ENCODE measurements at regions not wholly inside any gene's neighbourhood (a gene's known extent, or its start where the extent isn't known, plus 50 kb on each side); places are given as distances from the start of the nearest gene placed in this dataset.

DNA sequence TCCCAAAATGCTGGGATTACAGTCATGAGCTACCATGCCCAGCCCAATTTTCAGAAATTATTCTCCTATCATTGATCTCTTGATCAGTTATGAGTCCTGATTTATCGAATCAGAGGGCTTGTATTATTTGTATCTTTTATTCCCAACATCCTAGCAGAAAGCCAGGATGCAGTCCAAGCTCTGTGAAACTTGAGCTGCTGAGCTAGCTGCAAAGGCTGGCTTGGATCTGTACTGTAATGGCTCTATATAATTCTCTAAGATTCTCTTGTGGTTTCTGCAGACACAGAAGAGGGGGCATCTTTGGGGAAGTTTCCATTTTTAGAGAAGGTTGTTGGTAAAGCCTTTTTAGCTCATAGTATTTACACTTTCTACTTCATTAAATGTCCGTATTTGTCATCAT, 227.1 kb downstream of the MAP2K4 start:
- no peaks in the 10 kb centered on the region for H3K27me3 ChIP-seq (ENCODE audit: control insufficient read depth in 1 of 2, insufficient read depth in 2 of 2, low read length in 2 of 2)
- peaks cover 14% of the 10 kb centered on the region for H3K4me1 ChIP-seq (ENCODE audit: insufficient read depth, low read length)
- no peak overlapping the region for H3K4me3 ChIP-seq (ENCODE audit: low read depth in 1 of 2, low read length in 2 of 2)
- H3K36me3 ChIP-seq (ENCODE audit: insufficient read depth, low read length) = no peaks in the 10 kb centered on the region
- H3K27ac ChIP-seq (ENCODE audit: low read depth, low read length) = no peak overlapping the region
- no peaks in the 10 kb centered on the region for H3K9me3 ChIP-seq (ENCODE audit: low read length)
- no peak overlapping the region for H3K9ac ChIP-seq (ENCODE audit: low read length)

DNA sequence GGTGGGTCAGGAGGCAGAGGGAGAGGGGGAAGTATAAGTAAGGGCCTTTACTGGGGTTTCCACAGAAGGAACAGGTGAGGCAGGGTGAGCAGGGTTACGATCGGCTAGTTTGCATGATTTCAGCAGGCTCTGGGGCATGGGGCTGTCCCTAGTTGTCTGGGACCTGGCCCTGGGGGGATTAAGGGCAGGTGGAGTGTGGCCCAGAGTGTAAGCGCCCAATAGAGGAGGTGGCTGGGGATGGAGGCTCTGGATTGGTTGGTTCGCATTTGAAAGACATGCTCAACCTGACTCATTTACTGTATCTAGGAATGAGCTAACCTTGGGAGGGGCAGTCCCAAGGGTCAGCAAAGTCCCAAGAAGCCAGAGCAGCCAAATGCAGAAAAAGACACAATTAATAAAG, 230.3 kb downstream of the MAP2K4 start:
- no peak overlapping the region for H3K4me3 ChIP-seq (ENCODE audit: low read depth in 1 of 2, low read length in 2 of 2)
- no peaks in the 10 kb centered on the region for H3K27me3 ChIP-seq (ENCODE audit: control insufficient read depth in 1 of 2, insufficient read depth in 2 of 2, low read length in 2 of 2)
- no peaks in the 10 kb centered on the region for H3K9me3 ChIP-seq (ENCODE audit: low read length)
- no peak overlapping the region for H3K27ac ChIP-seq (ENCODE audit: low read depth, low read length)
- no peak overlapping the region for H3K9ac ChIP-seq (ENCODE audit: low read length)
- H3K4me1 ChIP-seq (ENCODE audit: insufficient read depth, low read length) = peaks cover 19% of the 10 kb centered on the region
- H3K36me3 ChIP-seq (ENCODE audit: insufficient read depth, low read length) = no peaks in the 10 kb centered on the region

DNA sequence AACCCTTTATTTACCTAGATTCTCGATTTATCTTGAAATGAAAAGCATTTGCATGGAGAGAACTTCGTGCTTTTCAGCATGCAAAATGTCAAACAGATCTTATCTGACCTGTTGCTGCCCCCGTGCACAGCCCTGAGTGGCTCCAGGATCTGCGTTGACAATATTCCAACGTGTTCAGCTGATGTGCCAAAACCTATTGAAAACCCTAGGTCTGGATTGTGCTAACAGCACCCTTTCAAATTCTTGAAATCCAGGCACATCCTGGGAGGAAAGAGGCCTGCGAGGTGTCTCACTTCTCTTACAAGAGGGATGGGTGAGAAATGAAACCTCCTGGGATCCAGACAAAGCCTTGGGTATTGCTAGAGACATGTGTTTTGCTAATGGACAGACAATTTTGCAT, 231.8 kb downstream of the MAP2K4 start:
- peak overlapping the region; percentile 35 for H3K27ac ChIP-seq (ENCODE audit: low read depth, low read length)
- H3K4me3 ChIP-seq (ENCODE audit: low read depth in 1 of 2, low read length in 2 of 2) = no peak overlapping the region
- no peaks in the 10 kb centered on the region for H3K27me3 ChIP-seq (ENCODE audit: control insufficient read depth in 1 of 2, insufficient read depth in 2 of 2, low read length in 2 of 2)
- H3K9ac ChIP-seq (ENCODE audit: low read length) = no peak overlapping the region
- H3K4me1 ChIP-seq (ENCODE audit: insufficient read depth, low read length) = peaks cover 33% of the 10 kb centered on the region
- no peaks in the 10 kb centered on the region for H3K36me3 ChIP-seq (ENCODE audit: insufficient read depth, low read length)
- H3K9me3 ChIP-seq (ENCODE audit: low read length) = no peaks in the 10 kb centered on the region

DNA sequence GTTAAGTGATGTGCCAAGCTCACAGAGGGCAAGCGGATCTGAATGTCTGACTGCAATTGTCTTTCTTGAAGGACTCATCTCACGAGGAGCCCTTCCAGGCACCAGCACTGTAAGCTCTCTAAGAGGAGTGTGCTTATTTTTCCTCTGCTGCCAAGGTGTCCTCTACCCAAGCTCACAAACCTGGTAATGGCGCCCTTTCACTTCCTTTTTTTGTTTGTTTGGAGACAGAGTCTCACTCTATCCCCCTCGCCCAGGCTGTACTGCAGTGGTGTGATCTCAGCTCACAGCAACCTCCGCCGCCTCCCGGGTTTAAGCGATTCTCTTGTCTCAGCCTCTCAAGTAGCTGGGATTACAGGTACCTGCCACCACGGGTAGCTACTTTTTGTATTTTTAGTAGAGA, 233.8 kb downstream of the MAP2K4 start:
- H3K9me3 ChIP-seq (ENCODE audit: low read length) = no peaks in the 10 kb centered on the region
- H3K27me3 ChIP-seq (ENCODE audit: control insufficient read depth in 1 of 2, insufficient read depth in 2 of 2, low read length in 2 of 2) = no peaks in the 10 kb centered on the region
- no peaks in the 10 kb centered on the region for H3K36me3 ChIP-seq (ENCODE audit: insufficient read depth, low read length)
- no peak overlapping the region for H3K9ac ChIP-seq (ENCODE audit: low read length)
- no peak overlapping the region for H3K27ac ChIP-seq (ENCODE audit: low read depth, low read length)
- H3K4me1 ChIP-seq (ENCODE audit: insufficient read depth, low read length) = peaks cover 33% of the 10 kb centered on the region
- H3K4me3 ChIP-seq (ENCODE audit: low read depth in 1 of 2, low read length in 2 of 2) = no peak overlapping the region

DNA sequence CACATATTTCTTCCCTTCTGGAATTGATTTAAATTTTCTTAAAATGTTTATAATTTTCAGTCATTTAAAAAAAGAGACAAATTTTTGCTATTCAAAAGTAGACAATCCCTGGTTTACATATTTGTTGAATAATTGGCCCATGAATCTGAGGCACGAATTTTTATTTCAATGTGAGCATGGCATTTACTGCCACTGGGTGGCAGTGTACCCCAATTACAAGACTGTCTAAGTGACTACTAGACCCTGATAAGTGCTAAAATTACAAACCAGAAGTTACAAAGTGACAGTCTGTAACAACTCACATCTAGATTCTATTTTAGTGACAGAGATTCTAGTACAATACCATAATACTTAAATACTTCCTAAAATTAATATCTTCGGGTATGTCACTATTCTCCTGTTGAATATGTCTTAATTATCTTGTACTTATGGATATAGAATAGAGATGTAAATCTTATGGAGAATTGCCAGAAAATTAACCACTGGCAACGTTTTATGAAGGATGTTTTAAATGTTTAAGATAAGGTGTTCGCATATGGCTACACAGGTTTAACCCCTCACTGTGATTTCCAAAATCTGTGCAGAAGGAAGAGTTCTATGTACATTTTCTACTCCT, 235.8 kb downstream of the MAP2K4 start:
- no peaks in the 10 kb centered on the region for H3K9me3 ChIP-seq (ENCODE audit: low read length)
- no peak overlapping the region for H3K4me3 ChIP-seq (ENCODE audit: low read depth in 1 of 2, low read length in 2 of 2)
- H3K4me1 ChIP-seq (ENCODE audit: insufficient read depth, low read length) = peaks cover 33% of the 10 kb centered on the region
- no peaks in the 10 kb centered on the region for H3K36me3 ChIP-seq (ENCODE audit: insufficient read depth, low read length)
- H3K9ac ChIP-seq (ENCODE audit: low read length) = no peak overlapping the region
- H3K27me3 ChIP-seq (ENCODE audit: control insufficient read depth in 1 of 2, insufficient read depth in 2 of 2, low read length in 2 of 2) = no peaks in the 10 kb centered on the region
- peak overlapping the region; percentile 27 for H3K27ac ChIP-seq (ENCODE audit: low read depth, low read length)

DNA sequence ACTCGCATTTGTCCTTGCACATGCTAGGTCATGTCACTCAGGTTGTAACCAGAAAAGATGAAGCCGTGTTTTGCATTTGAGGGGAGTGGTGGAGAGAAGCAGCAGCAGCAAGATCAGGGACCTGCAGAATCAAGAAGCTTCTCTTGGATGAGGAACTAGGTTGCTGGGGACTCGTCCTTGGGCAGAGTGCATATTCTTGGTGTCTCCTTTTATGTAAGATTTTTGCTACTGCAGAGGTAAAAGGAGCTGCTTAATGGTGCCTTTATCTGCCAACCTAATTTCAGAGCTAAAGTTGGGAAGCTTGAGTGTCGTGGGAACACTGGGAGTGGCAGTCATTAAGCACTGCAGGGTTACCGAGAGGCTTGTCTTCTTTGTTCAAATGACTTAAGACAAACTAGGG, 236.5 kb downstream of the MAP2K4 start:
- Histone ChIP-seq H3K4me3 (ENCODE audit: low read depth in 1 of 2, low read length in 2 of 2) (no peak overlapping the region), H3K27ac (ENCODE audit: low read depth, low read length) (peak overlapping the region; percentile 27), H3K9ac (ENCODE audit: low read length) (no peak overlapping the region), H3K36me3 (ENCODE audit: insufficient read depth, low read length) (no peaks in the 10 kb centered on the region), H3K4me1 (ENCODE audit: insufficient read depth, low read length) (peaks cover 31% of the 10 kb centered on the region), H3K27me3 (ENCODE audit: control insufficient read depth in 1 of 2, insufficient read depth in 2 of 2, low read length in 2 of 2) (no peaks in the 10 kb centered on the region), H3K9me3 (ENCODE audit: low read length) (no peaks in the 10 kb centered on the region)

DNA sequence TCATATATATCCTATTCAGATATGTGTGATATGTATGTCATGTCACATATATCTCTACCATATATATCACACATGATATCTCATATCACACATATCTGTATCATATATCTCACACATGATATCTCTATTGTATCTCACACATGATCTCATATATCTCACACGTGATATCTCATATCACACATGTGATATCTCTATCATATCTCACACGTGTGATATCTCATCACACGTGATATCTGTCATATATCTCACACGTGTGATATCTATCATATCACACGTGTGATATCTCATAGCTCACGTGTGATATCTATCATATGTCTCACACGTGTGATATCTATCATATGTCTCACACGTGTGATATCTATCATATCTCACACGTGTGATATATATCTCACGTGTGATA, 240.7 kb downstream of the MAP2K4 start:
- Histone ChIP-seq H3K36me3 (ENCODE audit: insufficient read depth, low read length) (no peaks in the 10 kb centered on the region), H3K9ac (ENCODE audit: low read length) (no peak overlapping the region), H3K4me1 (ENCODE audit: insufficient read depth, low read length) (peaks cover 10% of the 10 kb centered on the region), H3K27ac (ENCODE audit: low read depth, low read length) (no peak overlapping the region), H3K27me3 (ENCODE audit: control insufficient read depth in 1 of 2, insufficient read depth in 2 of 2, low read length in 2 of 2) (no peaks in the 10 kb centered on the region), H3K4me3 (ENCODE audit: low read depth in 1 of 2, low read length in 2 of 2) (no peak overlapping the region), H3K9me3 (ENCODE audit: low read length) (no peaks in the 10 kb centered on the region)

DNA sequence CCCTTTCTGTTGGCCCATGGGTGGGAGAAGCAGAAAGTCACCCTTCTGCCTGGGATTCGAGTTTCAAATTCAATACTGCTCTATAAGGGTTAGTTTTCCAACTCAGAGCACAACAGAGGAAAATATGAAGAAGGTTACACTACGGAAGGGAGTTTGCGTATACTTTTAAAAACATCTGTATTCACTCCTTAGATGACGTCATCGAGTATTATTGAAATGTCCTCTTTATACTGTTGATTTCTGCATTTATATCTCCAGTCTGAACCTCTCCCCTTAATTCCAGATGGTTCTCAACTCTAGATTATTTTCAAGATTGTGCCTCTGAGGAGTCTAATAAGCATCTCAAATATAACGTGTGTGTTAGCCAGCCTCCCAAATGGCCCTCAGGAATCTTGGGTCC, 249.1 kb downstream of the MAP2K4 start:
- H3K36me3 ChIP-seq (ENCODE audit: insufficient read depth, low read length) = no peaks in the 10 kb centered on the region
- no peaks in the 10 kb centered on the region for H3K4me1 ChIP-seq (ENCODE audit: insufficient read depth, low read length)
- no peak overlapping the region for H3K9ac ChIP-seq (ENCODE audit: low read length)
- H3K27ac ChIP-seq (ENCODE audit: low read depth, low read length) = peak overlapping the region; percentile 68
- peaks cover 6% of the 10 kb centered on the region for H3K9me3 ChIP-seq (ENCODE audit: low read length)
- H3K27me3 ChIP-seq (ENCODE audit: control insufficient read depth in 1 of 2, insufficient read depth in 2 of 2, low read length in 2 of 2) = no peaks in the 10 kb centered on the region
- H3K4me3 ChIP-seq (ENCODE audit: low read depth in 1 of 2, low read length in 2 of 2) = no peak overlapping the region

DNA sequence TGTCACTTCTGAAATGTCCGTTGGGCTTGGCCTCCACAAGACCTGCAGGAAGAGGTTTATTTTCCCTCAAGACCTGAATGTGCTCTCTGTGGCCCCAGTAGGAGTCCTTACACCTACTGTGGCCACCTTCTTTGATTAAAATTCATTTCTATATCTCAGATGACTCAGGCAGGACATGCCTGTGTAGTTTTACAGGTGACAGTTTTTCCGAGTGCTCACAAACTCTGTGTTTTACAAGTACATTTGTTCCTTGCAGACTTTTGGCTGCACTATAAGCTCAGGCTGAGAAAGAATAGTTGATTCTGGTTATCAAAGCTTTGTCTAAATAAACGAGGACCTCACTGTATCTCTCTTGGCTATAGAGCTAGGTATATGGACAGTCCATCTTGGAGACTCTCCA, 257.1 kb downstream of the MAP2K4 start:
- peaks cover 6% of the 10 kb centered on the region for H3K9me3 ChIP-seq (ENCODE audit: low read length)
- H3K4me1 ChIP-seq (ENCODE audit: insufficient read depth, low read length) = peaks cover 12% of the 10 kb centered on the region
- H3K4me3 ChIP-seq (ENCODE audit: low read depth in 1 of 2, low read length in 2 of 2) = no peak overlapping the region
- H3K9ac ChIP-seq (ENCODE audit: low read length) = no peak overlapping the region
- no peaks in the 10 kb centered on the region for H3K36me3 ChIP-seq (ENCODE audit: insufficient read depth, low read length)
- H3K27me3 ChIP-seq (ENCODE audit: control insufficient read depth in 1 of 2, insufficient read depth in 2 of 2, low read length in 2 of 2) = no peaks in the 10 kb centered on the region
- H3K27ac ChIP-seq (ENCODE audit: low read depth, low read length) = no peak overlapping the region

DNA sequence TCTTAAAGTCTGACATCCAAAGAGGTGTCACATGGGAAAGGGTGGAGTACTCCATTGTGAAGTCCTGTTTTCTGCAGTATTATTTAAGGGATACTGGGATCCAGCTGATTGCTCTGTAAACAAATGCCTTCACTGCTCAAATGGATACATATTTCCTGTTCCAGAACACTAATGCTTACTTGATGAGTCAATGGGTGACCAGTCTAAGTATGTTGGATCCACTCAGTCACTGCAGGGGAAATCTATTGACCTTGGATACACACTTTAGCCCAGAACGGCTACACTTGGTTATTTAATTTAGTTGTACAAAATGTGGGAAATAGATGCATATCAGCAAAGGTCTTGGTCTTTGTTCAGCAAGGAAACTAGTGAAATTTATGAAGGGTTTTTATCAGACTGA, 261.4 kb downstream of the MAP2K4 start:
- H3K27ac ChIP-seq (ENCODE audit: low read depth, low read length) = no peak overlapping the region
- H3K27me3 ChIP-seq (ENCODE audit: control insufficient read depth in 1 of 2, insufficient read depth in 2 of 2, low read length in 2 of 2) = no peaks in the 10 kb centered on the region
- peaks cover 19% of the 10 kb centered on the region for H3K4me1 ChIP-seq (ENCODE audit: insufficient read depth, low read length)
- no peaks in the 10 kb centered on the region for H3K36me3 ChIP-seq (ENCODE audit: insufficient read depth, low read length)
- H3K9ac ChIP-seq (ENCODE audit: low read length) = no peak overlapping the region
- no peaks in the 10 kb centered on the region for H3K9me3 ChIP-seq (ENCODE audit: low read length)
- no peak overlapping the region for H3K4me3 ChIP-seq (ENCODE audit: low read depth in 1 of 2, low read length in 2 of 2)

DNA sequence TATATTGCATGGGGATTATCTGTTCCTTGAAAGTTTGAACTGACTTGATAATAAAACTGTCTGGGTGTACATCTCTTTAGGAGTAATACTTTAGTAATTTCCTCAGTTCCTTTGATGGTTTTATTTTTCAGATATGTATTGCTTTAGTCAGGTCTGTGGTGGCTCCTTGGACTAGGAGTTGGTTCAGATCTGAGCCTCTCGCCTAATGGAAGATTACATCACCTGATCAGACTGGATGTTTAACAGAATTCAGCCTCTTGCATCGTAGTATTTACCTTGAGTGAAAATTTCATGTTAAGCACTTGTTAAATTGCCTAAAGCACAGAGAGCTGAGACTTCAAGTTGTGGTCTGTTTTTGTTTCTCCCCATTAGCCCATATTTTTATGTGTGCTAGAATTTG, 267.3 kb downstream of the MAP2K4 start:
- Histone ChIP-seq H3K9ac (ENCODE audit: low read length) (no peak overlapping the region), H3K4me3 (ENCODE audit: low read depth in 1 of 2, low read length in 2 of 2) (no peak overlapping the region), H3K36me3 (ENCODE audit: insufficient read depth, low read length) (no peaks in the 10 kb centered on the region), H3K27me3 (ENCODE audit: control insufficient read depth in 1 of 2, insufficient read depth in 2 of 2, low read length in 2 of 2) (no peaks in the 10 kb centered on the region), H3K4me1 (ENCODE audit: insufficient read depth, low read length) (peaks cover 7% of the 10 kb centered on the region), H3K9me3 (ENCODE audit: low read length) (no peaks in the 10 kb centered on the region), H3K27ac (ENCODE audit: low read depth, low read length) (no peak overlapping the region)

DNA sequence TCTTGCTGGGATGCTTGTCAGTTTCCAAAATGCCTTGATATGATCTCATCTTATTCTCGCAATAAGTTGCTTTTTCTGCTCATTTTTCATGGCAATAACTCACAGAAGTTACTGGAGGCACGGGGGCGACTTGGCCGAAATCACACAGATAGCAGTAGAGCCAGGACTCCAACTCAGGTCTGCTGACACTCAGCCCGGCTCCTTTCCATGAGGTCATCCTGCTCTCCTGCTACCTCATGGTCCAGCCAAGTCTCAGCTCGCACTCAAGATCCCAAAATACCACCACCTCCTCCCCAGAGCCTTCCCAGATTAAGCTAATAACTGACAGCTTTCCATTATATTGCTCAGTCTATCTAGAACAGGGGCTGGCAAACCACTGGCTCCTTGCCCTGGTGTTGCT, 269.5 kb downstream of the MAP2K4 start:
- H3K9ac ChIP-seq (ENCODE audit: low read length) = no peak overlapping the region
- H3K4me1 ChIP-seq (ENCODE audit: insufficient read depth, low read length) = peaks cover 7% of the 10 kb centered on the region
- no peaks in the 10 kb centered on the region for H3K9me3 ChIP-seq (ENCODE audit: low read length)
- H3K27me3 ChIP-seq (ENCODE audit: control insufficient read depth in 1 of 2, insufficient read depth in 2 of 2, low read length in 2 of 2) = no peaks in the 10 kb centered on the region
- H3K36me3 ChIP-seq (ENCODE audit: insufficient read depth, low read length) = no peaks in the 10 kb centered on the region
- H3K27ac ChIP-seq (ENCODE audit: low read depth, low read length) = no peak overlapping the region
- H3K4me3 ChIP-seq (ENCODE audit: low read depth in 1 of 2, low read length in 2 of 2) = no peak overlapping the region

Measured in muscle layer of colon (tissue), 2 donors.